ENCODE measurements at regions not wholly inside any gene's neighbourhood (a gene's known extent, or its start where the extent isn't known, plus 50 kb on each side); places are given as distances from the start of the nearest gene placed in this dataset.

DNA sequence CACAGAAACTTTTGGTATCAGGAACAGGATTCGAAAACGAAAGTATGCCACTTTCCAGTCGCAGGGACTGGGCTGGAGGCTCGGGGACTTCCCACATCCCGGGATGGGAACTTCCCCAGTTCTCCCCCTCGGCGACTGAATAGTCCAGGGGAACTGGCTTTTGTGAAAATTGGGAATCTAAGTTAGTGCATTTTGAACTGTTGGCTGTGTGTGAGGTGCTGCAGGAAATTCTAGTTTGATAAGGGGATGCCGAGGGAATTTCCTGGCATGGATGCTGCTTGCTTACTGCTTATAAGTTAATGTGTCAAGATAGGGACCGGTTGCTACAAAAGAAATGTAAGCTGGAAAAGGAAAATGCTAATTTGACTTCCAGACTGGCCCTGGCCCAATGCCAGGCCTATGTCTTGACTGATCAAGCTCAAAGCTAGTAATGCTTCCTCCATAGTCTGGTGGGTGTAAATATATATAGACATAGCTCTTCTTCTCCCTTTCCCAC, 73.4 kb upstream of the EIF5 start:
- Histone ChIP-seq H3K14ac (ENCODE audit: insufficient read length) (no peak overlapping the region), H2BK12ac (ENCODE audit: low read depth, low read length) (no peak overlapping the region), H2BK5ac (ENCODE audit: low read depth, low read length) (no peak overlapping the region), H3K4ac (replicated peaks; ENCODE audit: insufficient read length, low read depth, low read length) (no peak overlapping the region), H4K5ac (ENCODE audit: insufficient read length, low read depth, low read length) (no peak overlapping the region), H4K91ac (replicated peaks; ENCODE audit: insufficient read length, low read length) (no peak overlapping the region), H3K4me2 (ENCODE audit: insufficient read depth in 1 of 2, low read depth in 2 of 2, low read length in 2 of 2) (no peak overlapping the region), H2BK120ac (replicated peaks; ENCODE audit: low read depth, low read length) (no peak overlapping the region), H3K79me1 (ENCODE audit: low read depth, low read length) (no peaks in the 10 kb centered on the region), H2BK20ac (ENCODE audit: low read length) (no peak overlapping the region), H4K20me1 (replicated peaks in 1 of 2; ENCODE audit: control insufficient read depth in 1 of 2, insufficient read depth in 2 of 2, low read length in 2 of 2) (no peaks in the 10 kb centered on the region), H2AK5ac (ENCODE audit: low read depth, low read length) (no peak overlapping the region), H3K23ac (ENCODE audit: insufficient read length) (no peak overlapping the region), H2AFZ (ENCODE audit: low read length) (peak overlapping the region; percentile 90), H3K36me3 (ENCODE audit: control insufficient read depth in 2 of 4, insufficient read depth in 4 of 4, low read length in 3 of 4) (no peaks in the 10 kb centered on the region), H3K4me1 (replicated peaks in 1 of 4; ENCODE audit: control insufficient read depth in 3 of 4, insufficient read depth in 4 of 4, low read length in 3 of 4) (no peaks in the 10 kb centered on the region; a peak in 2 of 7 replicates), H2BK15ac (ENCODE audit: low read length) (no peak overlapping the region), H3K27ac (ENCODE audit: low read depth, low read length) (no peak overlapping the region), H3K9ac (replicated peaks in 1 of 4; ENCODE audit: extremely low read depth in 1 of 4, low read depth in 3 of 4, low read length in 3 of 4) (no peak overlapping the region), H3K23me2 (ENCODE audit: low read depth, low read length) (no peaks in the 10 kb centered on the region), H3K4me3 (ENCODE audit: extremely low read depth in 1 of 4, insufficient read depth in 2 of 4, low read depth in 3 of 4, low read length in 4 of 4) (no peak overlapping the region; a peak in 1 of 8 replicates), H3K79me2 (ENCODE audit: control insufficient read depth in 1 of 2, insufficient read depth in 2 of 2, low read length in 2 of 2) (no peaks in the 10 kb centered on the region), H3K56ac (replicated peaks; ENCODE audit: insufficient read length, low read depth, low read length) (no peak overlapping the region), H3K27me3 (replicated peaks in 1 of 4; ENCODE audit: control insufficient read depth in 3 of 4, extremely low read depth in 1 of 4, insufficient read depth in 3 of 4, low read length in 3 of 4) (no peaks in the 10 kb centered on the region), H3K9me3 (ENCODE audit: insufficient read depth in 2 of 2, low read depth in 1 of 2, low read length in 1 of 2) (no peaks in the 10 kb centered on the region), H4K8ac (ENCODE audit: extremely low read depth, insufficient read depth, low read length) (no peak overlapping the region), H3K18ac (ENCODE audit: extremely low read depth, low read length) (no peak overlapping the region)
- 86% methylated on average over 9 of the region's 9 CpGs; no CpG with 5 or more reads in 1 of the 2 experiments for WGBS, 2 experiments (ENCODE audit: extremely low coverage in 1 of 2, insufficient coverage in 1 of 2, insufficient read length in 1 of 2, insufficient replicate concordance in 2 of 2, low coverage in 1 of 2, low lambda C conversion rate in 2 of 2, missing lambda C conversion rate in 1 of 2)
- ChIA-PET CTCF (ENCODE audit: partially characterized antibody) (interaction anchor here (1.1 to 1.9 kb wide), 3 partner anchors 12 to 156 kb away, joined by 3 to 7 read pairs (median 5); no protein-coding TSS in a partner anchor), POLR2A (ENCODE audit: partially characterized antibody) (no interaction called here)
- DNase-seq (ENCODE audit: low read depth in 1 of 2, low spot score in 2 of 2) = peak in 1 of 2 experiments; percentile 42
- no peak for FAIRE-seq
- no peak for TF ChIP-seq KDM5A (IDR thresholded peaks at IDR 0.05; ENCODE audit: low read length)
- TF ChIP-seq EZH2 (IDR thresholded peaks at IDR 0.05; ENCODE audit: low read depth, low read length, severe bottlenecking) = no peak
- TF ChIP-seq YY1 (IDR thresholded peaks at IDR 0.05; ENCODE audit: low read depth, low read length) = no peak
- no peak for TF ChIP-seq TBP (IDR thresholded peaks at IDR 0.05; ENCODE audit: low read depth, low read length)
- no peak for TF ChIP-seq SIX5 (IDR thresholded peaks at IDR 0.05; ENCODE audit: low read depth, low read length)
- no peak for TF ChIP-seq RAD21 (IDR thresholded peaks at IDR 0.05 in 1 of 2, conservative IDR thresholded peaks at IDR 0.05 in 1 of 2; ENCODE audit: low read depth in 2 of 2, low read length in 2 of 2)
- TF ChIP-seq, protein P1, sequence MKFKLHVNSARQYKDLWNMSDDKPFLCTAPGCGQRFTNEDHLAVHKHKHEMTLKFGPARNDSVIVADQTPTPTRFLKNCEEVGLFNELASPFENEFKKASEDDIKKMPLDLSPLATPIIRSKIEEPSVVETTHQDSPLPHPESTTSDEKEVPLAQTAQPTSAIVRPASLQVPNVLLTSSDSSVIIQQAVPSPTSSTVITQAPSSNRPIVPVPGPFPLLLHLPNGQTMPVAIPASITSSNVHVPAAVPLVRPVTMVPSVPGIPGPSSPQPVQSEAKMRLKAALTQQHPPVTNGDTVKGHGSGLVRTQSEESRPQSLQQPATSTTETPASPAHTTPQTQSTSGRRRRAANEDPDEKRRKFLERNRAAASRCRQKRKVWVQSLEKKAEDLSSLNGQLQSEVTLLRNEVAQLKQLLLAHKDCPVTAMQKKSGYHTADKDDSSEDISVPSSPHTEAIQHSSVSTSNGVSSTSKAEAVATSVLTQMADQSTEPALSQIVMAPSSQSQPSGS (IDR thresholded peaks at IDR 0.05; ENCODE audit: low read length) = no peak
- TF ChIP-seq POLR2A (IDR thresholded peaks at IDR 0.05; ENCODE audit: control extremely low read depth in 1 of 2, low read depth in 2 of 2, low read length in 2 of 2) = no peak
- no peak for TF ChIP-seq PHF8 (conservative IDR thresholded peaks at IDR 0.05; ENCODE audit: low read depth, low read length)
- no peak for TF ChIP-seq SP1 (IDR thresholded peaks at IDR 0.05; ENCODE audit: low read depth, low read length)
- no peak for TF ChIP-seq CEBPB (IDR thresholded peaks at IDR 0.05; ENCODE audit: low read depth, low read length)
- no peak for TF ChIP-seq TCF12 (IDR thresholded peaks at IDR 0.05; ENCODE audit: low read depth, low read length)
- no peak for TF ChIP-seq TAF1 (IDR thresholded peaks at IDR 0.05; ENCODE audit: low read depth, low read length)
- TF ChIP-seq POU5F1 (IDR thresholded peaks at IDR 0.05; ENCODE audit: low read depth, low read length) = no peak
